PC-9 (cell line): ENCODE measurements at regions not wholly inside any gene's neighbourhood (a gene's known extent, or its start where the extent isn't known, plus 50 kb on each side); places are given as distances from the start of the nearest gene placed in this dataset.
A peak's percentile ranks its signal among the peaks of the same experiment; 100 is the strongest.
"Not testable (repeated sequence)": the region's sequence is repeated elsewhere in the genome, so short reads cannot be mapped to it uniquely, and the experiment has no call there.

ENCODE experiments used
- BruUV-seq: library from RNA; stranded (reverse); fragments of 400-500 nt; replicated peaks from 2 replicates; lab custom pipeline; 2021; lab: Mats Ljungman, UMichigan
- CTCF ChIA-PET: fragments of 300-600 bp; sonication (Branson Sonifier 250); formaldehyde crosslinking; loops from one replicate; lab custom pipeline; 2022; ENCODE audit warnings: antibody characterized with exemption; lab: Charles Lee
- POLR2A ChIA-PET: fragments of 300-600 bp; sonication (Branson Sonifier 250); formaldehyde crosslinking; loops from one replicate; lab custom pipeline; 2022; ENCODE audit warnings: antibody characterized with exemption; ENCODE audit not compliant: unreplicated experiment; lab: Charles Lee
- DNase-seq, 2 experiments: peaks; one replicate each; pipeline versions ENCODE4 v3.0.0 to v3.0.0-alpha.2; 2015 to 2022; ENCODE audit warnings: mixed read lengths in 1 of 2
- H2AFZ ChIP-seq: fragments of 200-600 bp; sonication (generic); 2 replicates; pipeline ENCODE4 v1.8.1; 2017; ENCODE audit warnings: antibody characterized with exemption
- H3F3A ChIP-seq: fragments of 200-600 bp; sonication (generic); 2 replicates; pipeline ENCODE4 v1.8.1; 2017; ENCODE audit warnings: antibody characterized with exemption, mild to moderate bottlenecking, low read depth; ENCODE audit not compliant: insufficient read depth
- H3K27ac ChIP-seq: fragments of 200-600 bp; sonication (generic); 2 replicates; pipeline ENCODE4 v1.6.1; 2016; ENCODE audit warnings: mixed run types
- H3K27me3 ChIP-seq: fragments of 200-600 bp; sonication (generic); 2 replicates; pipeline ENCODE4 v1.6.1; 2016; ENCODE audit warnings: low read depth, mixed run types; ENCODE audit not compliant: insufficient read depth
- H3K36me3 ChIP-seq: fragments of 200-600 bp; sonication (generic); 2 replicates; pipeline ENCODE4 v1.6.1; 2016; ENCODE audit warnings: low read depth, mixed run types
- H3K4me1 ChIP-seq: fragments of 200-600 bp; sonication (generic); replicated peaks from 2 replicates; pipeline ENCODE4 v1.6.1; 2016; ENCODE audit warnings: mixed run types; ENCODE audit not compliant: insufficient read depth
- H3K4me2 ChIP-seq: fragments of 200-600 bp; sonication (generic); 2 replicates; pipeline ENCODE4 v1.6.1; 2017; ENCODE audit warnings: mixed run types
- H3K4me3 ChIP-seq: fragments of 200-600 bp; sonication (generic); 2 replicates; pipeline ENCODE4 v1.6.1; 2016; ENCODE audit warnings: mixed run types
- H3K79me2 ChIP-seq: fragments of 200-600 bp; sonication (generic); 2 replicates; pipeline ENCODE4 v1.6.1; 2017; ENCODE audit warnings: low read depth, mixed run types
- H3K9me2 ChIP-seq: fragments of 200-600 bp; sonication (generic); 2 replicates; pipeline ENCODE4 v1.8.1; 2017; ENCODE audit warnings: mild to moderate bottlenecking; ENCODE audit not compliant: insufficient read depth
- H3K9me3 ChIP-seq: fragments of 200-600 bp; sonication (generic); 2 replicates; pipeline ENCODE4 v1.8.1; 2016; ENCODE audit warnings: low read depth; ENCODE audit not compliant: insufficient read depth
- H4K20me1 ChIP-seq: fragments of 200-600 bp; sonication (generic); 2 replicates; pipeline ENCODE4 v1.8.1; 2017; ENCODE audit not compliant: insufficient read depth
- CTCF ChIP-seq: fragments of 200-600 bp; sonication (generic); conservative IDR thresholded peaks from 2 replicates; pipeline ENCODE4 v1.6.1; 2017; ENCODE audit warnings: mixed run types, antibody characterized with exemption, mild to moderate bottlenecking, moderate library complexity
- EZH2 ChIP-seq: fragments of 200-600 bp; sonication (generic); IDR thresholded peaks from 2 replicates; pipeline ENCODE4 v1.8.0; 2017; ENCODE audit warnings: antibody characterized with exemption, low read depth
- intact Hi-C: fragments of 100-400 bp; cut with micrococcal nuclease; formaldehyde crosslinking; loops from one replicate; pipeline ENCODE4 v1.10.0; 2022; ENCODE audit not compliant: unreplicated experiment

DNA sequence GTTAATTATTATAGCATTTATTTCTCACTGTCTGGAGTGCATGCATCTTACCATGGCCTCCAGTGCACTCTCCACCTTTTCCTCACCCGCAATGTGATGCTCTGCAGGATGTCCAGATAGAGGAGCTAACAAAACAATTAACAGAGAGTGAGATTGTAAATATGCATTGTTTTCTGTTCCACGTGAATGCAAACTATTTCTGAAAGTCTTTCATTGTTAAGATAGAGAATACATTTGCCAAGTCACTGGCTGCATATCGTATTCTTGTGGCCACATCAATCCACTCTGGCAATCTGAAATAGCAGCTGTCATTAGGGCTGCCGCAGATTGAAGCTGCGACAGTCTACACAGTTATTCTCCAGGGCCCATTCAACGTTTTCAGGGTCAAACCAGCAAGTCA lies 143.8 kb downstream of the DUSP10 start:
- Histone ChIP-seq H3K79me2 (no peaks in the 10 kb centered on the region), H3K27me3 (no peaks in the 10 kb centered on the region), H2AFZ (no peak overlapping the region), H3K4me1 (peaks cover 9% of the 10 kb centered on the region), H3K9me3 (no peaks in the 10 kb centered on the region), H3K27ac (no peak overlapping the region), H3K9me2 (no peaks in the 10 kb centered on the region), H3K36me3 (no peaks in the 10 kb centered on the region), H3K4me3 (no peak overlapping the region), H4K20me1 (no peaks in the 10 kb centered on the region), H3F3A (peaks cover 4% of the 10 kb centered on the region; the same call in 1 of the 2 replicates), H3K4me2 (no peak overlapping the region)
- POLR2A ChIA-PET: no interaction called here
- CTCF ChIA-PET: no interaction called here
- no peak for TF ChIP-seq EZH2
- no peak for TF ChIP-seq CTCF
- BruUV-seq: no TSS peak
- DNase-seq: no peak
- intact Hi-C loops: no loop called here

- no peaks in the 10 kb centered on the region for H3K36me3 ChIP-seq
- POLR2A ChIA-PET: no interaction called here
- BruUV-seq: no TSS peak
- peaks cover 5% of the 10 kb centered on the region; the same call in 1 of the 2 replicates for H3K9me3 ChIP-seq
- H3K4me3 ChIP-seq: no peak overlapping the region
- no peaks in the 10 kb centered on the region for H3K9me2 ChIP-seq
- no peaks in the 10 kb centered on the region for H3K27me3 ChIP-seq
- H3K27ac ChIP-seq: no peak overlapping the region
- H3F3A ChIP-seq: peaks cover 18% of the 10 kb centered on the region
- peaks cover 34% of the 10 kb centered on the region for H3K4me1 ChIP-seq
- no peak overlapping the region for H3K4me2 ChIP-seq
- CTCF ChIA-PET: no interaction called here
- no peak for DNase-seq
- TF ChIP-seq CTCF (no peak), EZH2 (no peak)
- no peaks in the 10 kb centered on the region for H4K20me1 ChIP-seq
- intact Hi-C loops: no loop called here
- H2AFZ ChIP-seq: no peak overlapping the region
- H3K79me2 ChIP-seq: no peaks in the 10 kb centered on the region
These were observed 140.7 kb downstream of the DUSP10 start for GRCh38 chr1:221601166-221601565.

- TF ChIP-seq CTCF (no peak), EZH2 (no peak)
- ChIA-PET POLR2A (no interaction called here), CTCF (no interaction called here)
- DNase-seq: peak in 1 of 2 experiments; percentile 69
- Histone ChIP-seq H2AFZ (no peak overlapping the region), H3K27me3 (no peaks in the 10 kb centered on the region), H3K36me3 (no peaks in the 10 kb centered on the region), H3K79me2 (no peaks in the 10 kb centered on the region), H3K9me3 (peaks cover 5% of the 10 kb centered on the region; the same call in 1 of the 2 replicates), H3F3A (peaks cover 18% of the 10 kb centered on the region), H3K4me1 (peaks cover 38% of the 10 kb centered on the region), H3K27ac (no peak overlapping the region), H3K4me2 (peak overlapping the region; percentile 12; the same call in 1 of the 2 replicates), H4K20me1 (no peaks in the 10 kb centered on the region), H3K4me3 (no peak overlapping the region), H3K9me2 (no peaks in the 10 kb centered on the region)
- intact Hi-C loops: no loop called here
- no TSS peak for BruUV-seq
These were observed 139.1 kb downstream of the DUSP10 start for GRCh38 chr1:221602830-221603229.

- H3K79me2 ChIP-seq, POLR2A ChIA-PET, H3K9me2 ChIP-seq, H3K27me3 ChIP-seq, H3K36me3 ChIP-seq, H3K4me2 ChIP-seq, H3K9me3 ChIP-seq, H4K20me1 ChIP-seq, intact Hi-C loops, H3K4me3 ChIP-seq, H2AFZ ChIP-seq, CTCF ChIA-PET, H3K27ac ChIP-seq, DNase-seq, BruUV-seq: not testable (repeated sequence)
- Histone ChIP-seq H3F3A (peaks cover 18% of the 10 kb centered on the region), H3K4me1 (peaks cover 46% of the 10 kb centered on the region)
These were observed 137.5 kb downstream of the DUSP10 start for GRCh38 chr1:221604390-221604789.
